WTC11 (cell line): ENCODE measurements at regions not wholly inside any gene's neighbourhood (a gene's known extent, or its start where the extent isn't known, plus 50 kb on each side); places are given as distances from the start of the nearest gene placed in this dataset.

ENCODE experiments used
- ATAC-seq: fragments of 200-7000 bp; cut with Tn5 transposase; 2 replicates; pipeline ENCODE4 v1.10.0; 2021; ENCODE audit warnings: mild to moderate bottlenecking, moderate library complexity
- CTCF ChIA-PET: fragments of 300-600 bp; sonication (Branson Sonifier 250); formaldehyde crosslinking; loops from one replicate; lab custom pipeline; 2021; ENCODE audit warnings: antibody characterized with exemption; lab: Charles Lee
- POLR2A ChIA-PET: fragments of 350-600 bp; sonication (Branson Sonifier 250); formaldehyde crosslinking; loops from one replicate; lab custom pipeline; 2021; ENCODE audit warnings: antibody characterized with exemption; lab: Charles Lee
- DNase-seq: peaks from one replicate; pipeline ENCODE4 v3.0.0; 2021; ENCODE audit warnings: low spot score
- H3K27ac Mint-ChIP-seq: 2 replicates; pipeline ENCODE4 v1.8.0; 2021; ENCODE audit warnings: mixed read lengths
- H3K27me3 Mint-ChIP-seq: 2 replicates; pipeline ENCODE4 v1.8.0; 2021; ENCODE audit warnings: low read depth, mild to moderate bottlenecking, moderate library complexity, mixed read lengths
- H3K36me3 Mint-ChIP-seq: 2 replicates; pipeline ENCODE4 v1.8.0; 2021; ENCODE audit warnings: mixed read lengths
- H3K4me1 Mint-ChIP-seq: 2 replicates; pipeline ENCODE4 v1.8.0; 2022; ENCODE audit warnings: mixed read lengths
- H3K4me3 Mint-ChIP-seq: 2 replicates; pipeline ENCODE4 v1.8.0; 2021; ENCODE audit warnings: mild to moderate bottlenecking, moderate library complexity, mixed read lengths
- H3K9me3 Mint-ChIP-seq: 2 replicates; pipeline ENCODE4 v1.8.0; 2021; ENCODE audit warnings: mixed read lengths
- ATF1 ChIP-seq: sonication (generic); formaldehyde crosslinking; IDR thresholded peaks from 2 replicates; pipeline ENCODE4 v1.8.1; 2023; ENCODE audit warnings: mild to moderate bottlenecking, moderate library complexity, missing genetic modification reagents
- CREB1 ChIP-seq: sonication (generic); formaldehyde crosslinking; IDR thresholded peaks from 2 replicates; pipeline ENCODE4 v1.8.0; 2023; ENCODE audit warnings: mild to moderate bottlenecking, missing genetic modification reagents
- ESRRA ChIP-seq: sonication (generic); formaldehyde crosslinking; IDR thresholded peaks from 2 replicates; pipeline ENCODE4 v1.8.1; 2022; ENCODE audit warnings: mild to moderate bottlenecking, missing genetic modification reagents, borderline replicate concordance
- GABPB1 ChIP-seq: sonication (generic); formaldehyde crosslinking; IDR thresholded peaks from 2 replicates; pipeline ENCODE4 v1.8.1; 2023; ENCODE audit warnings: mild to moderate bottlenecking, missing genetic modification reagents
- GRHL2 ChIP-seq: fragments of 250-450 bp; sonication (Bioruptor Pico); IDR thresholded peaks from 2 replicates; pipeline ENCODE4 v1.8.0; 2022; ENCODE audit warnings: mild to moderate bottlenecking, moderate library complexity; ENCODE audit not compliant: insufficient replicate concordance, severe bottlenecking
- HMGA2 ChIP-seq: fragments of 250-450 bp; sonication (Bioruptor Pico); IDR thresholded peaks from 2 replicates; pipeline ENCODE4 v1.4.0; 2021; ENCODE audit warnings: mild to moderate bottlenecking, moderate library complexity
- IRF2 ChIP-seq: sonication (generic); formaldehyde crosslinking; IDR thresholded peaks from 2 replicates; pipeline ENCODE4 v1.8.0; 2022; ENCODE audit warnings: low read depth, missing genetic modification reagents, borderline replicate concordance
- MXD4 ChIP-seq: fragments of 250-450 bp; sonication (Bioruptor Pico); IDR thresholded peaks from 2 replicates; pipeline ENCODE4 v1.8.0; 2021; ENCODE audit warnings: mild to moderate bottlenecking, moderate library complexity, borderline replicate concordance
- MYBL2 ChIP-seq: sonication (generic); formaldehyde crosslinking; IDR thresholded peaks from 2 replicates; pipeline ENCODE4 v1.8.1; 2023; ENCODE audit warnings: mild to moderate bottlenecking, moderate library complexity, missing genetic modification reagents
- RELA ChIP-seq: sonication (generic); formaldehyde crosslinking; IDR thresholded peaks from 2 replicates; pipeline ENCODE4 v1.8.1; 2022; ENCODE audit warnings: missing genetic modification reagents, mild to moderate bottlenecking, borderline replicate concordance
- SP1 ChIP-seq: sonication (generic); formaldehyde crosslinking; conservative IDR thresholded peaks from 2 replicates; pipeline ENCODE4 v1.8.1; 2022; ENCODE audit warnings: missing genetic modification reagents
- TCF7 ChIP-seq: sonication (generic); formaldehyde crosslinking; IDR thresholded peaks from 2 replicates; pipeline ENCODE4 v1.8.0; 2022; ENCODE audit warnings: mild to moderate bottlenecking, low read depth, missing genetic modification reagents, moderate library complexity
- ZNF219 ChIP-seq: sonication (generic); formaldehyde crosslinking; IDR thresholded peaks from 2 replicates; pipeline ENCODE4 v1.8.0; 2023; ENCODE audit warnings: missing genetic modification reagents, mild to moderate bottlenecking, borderline replicate concordance
- ZNF317 ChIP-seq: sonication (generic); formaldehyde crosslinking; IDR thresholded peaks from 2 replicates; pipeline ENCODE4 v1.8.1; 2023; ENCODE audit warnings: low read depth, mild to moderate bottlenecking, moderate library complexity, missing genetic modification reagents, borderline replicate concordance
- ZNF396 ChIP-seq: fragments of 250-450 bp; sonication (Bioruptor Pico); IDR thresholded peaks from 2 replicates; pipeline ENCODE4 v1.8.0; 2021; ENCODE audit warnings: mild to moderate bottlenecking, moderate library complexity, borderline replicate concordance
- ZNF423 ChIP-seq: fragments of 250-450 bp; sonication (Bioruptor Pico); IDR thresholded peaks from 2 replicates; pipeline ENCODE4 v2.1.2; 2022; ENCODE audit warnings: mild to moderate bottlenecking, moderate library complexity
- ZNF425 ChIP-seq: fragments of 250-450 bp; sonication (Bioruptor Pico); conservative IDR thresholded peaks from 2 replicates; pipeline ENCODE4 v1.9.0; 2021; ENCODE audit warnings: mild to moderate bottlenecking
- ZSCAN18 ChIP-seq: fragments of 250-450 bp; sonication (Bioruptor Pico); IDR thresholded peaks from 2 replicates; pipeline ENCODE4 v2.1.2; 2022; ENCODE audit warnings: mild to moderate bottlenecking, moderate library complexity
- TF ChIP-seq, protein P1 (sequence below): fragments of 250-450 bp; sonication (Bioruptor Pico); IDR thresholded peaks from 2 replicates; pipeline ENCODE4 v1.9.0; 2021; ENCODE audit warnings: mild to moderate bottlenecking
- TF ChIP-seq, protein P2 (sequence below): fragments of 200-600 bp; IDR thresholded peaks from 2 replicates; pipeline ENCODE4 v1.8.0; 2022; ENCODE audit warnings: antibody characterized with exemption
- TF ChIP-seq, protein P3 (sequence below): sonication (generic); formaldehyde crosslinking; IDR thresholded peaks from 2 replicates; pipeline ENCODE4 v1.8.1; 2022; ENCODE audit warnings: low read depth, mild to moderate bottlenecking, moderate library complexity, missing genetic modification reagents, borderline replicate concordance
- TF ChIP-seq, protein P4 (sequence below): sonication (generic); formaldehyde crosslinking; IDR thresholded peaks from 2 replicates; pipeline ENCODE4 v1.8.1; 2022; ENCODE audit warnings: mild to moderate bottlenecking, moderate library complexity, missing genetic modification reagents

- H3K27ac Mint-ChIP-seq, result no peak overlapping the region
- ChIA-PET POLR2A (interaction anchor here (0.6 kb wide), 1 partner anchor 1010 kb away, joined by 3 read pairs; no protein-coding TSS in a partner anchor), CTCF (no interaction called here)
- peaks cover 14% of the 10 kb centered on the region for H3K4me1 Mint-ChIP-seq
- no peaks in the 10 kb centered on the region; the same call in 1 of the 2 replicates for H3K27me3 Mint-ChIP-seq
- H3K9me3 Mint-ChIP-seq, result no peaks in the 10 kb centered on the region
- no peak for DNase-seq
- no peak overlapping the region for H3K4me3 Mint-ChIP-seq
- no peaks in the 10 kb centered on the region for H3K36me3 Mint-ChIP-seq
- no peak for ATAC-seq
- TF ChIP-seq MYBL2 (CRISPR knock-in tag) (no peak), GABPB1 (peak; percentile 58; the same call in 1 of the 2 replicates), IRF2 (CRISPR knock-in tag) (no peak)
Measured at GRCh38 chr6:139490482-139490881, 116.0 kb upstream of the CITED2 start.

DNA sequence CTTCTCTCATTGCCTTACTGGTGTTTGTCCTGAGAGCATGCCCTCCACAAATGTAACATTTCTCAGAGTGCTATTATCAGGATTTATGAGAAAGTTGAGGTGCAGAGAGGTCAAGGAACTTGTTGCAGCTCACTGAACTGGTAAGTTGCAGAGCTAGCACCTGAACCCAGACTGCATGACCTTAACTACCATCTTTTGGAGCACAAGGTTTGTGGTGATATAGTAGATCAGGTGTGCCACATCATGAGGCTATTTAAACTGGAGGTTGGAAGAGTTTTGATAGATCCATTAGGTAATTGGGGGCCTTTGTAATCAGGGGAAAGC lies 112.0 kb upstream of the CITED2 start:
- DNase-seq, result no peak
- Mint-ChIP-seq H3K36me3 (no peaks in the 10 kb centered on the region), H3K27ac (no peak overlapping the region), H3K4me3 (no peak overlapping the region), H3K27me3 (no peaks in the 10 kb centered on the region; the same call in 1 of the 2 replicates), H3K9me3 (no peaks in the 10 kb centered on the region), H3K4me1 (peaks cover 32% of the 10 kb centered on the region)
- POLR2A ChIA-PET, result no interaction called here
- ATAC-seq, result no peak
- TF ChIP-seq IRF2 (CRISPR knock-in tag), result no peak
- no peak for TF ChIP-seq ZNF219 (CRISPR knock-in tag)
- TF ChIP-seq ATF1, result no peak
- TF ChIP-seq ZSCAN18, result no peak
- no peak for TF ChIP-seq GRHL2 (CRISPR knock-in tag)
- no peak for TF ChIP-seq TCF7
- TF ChIP-seq, protein P1, sequence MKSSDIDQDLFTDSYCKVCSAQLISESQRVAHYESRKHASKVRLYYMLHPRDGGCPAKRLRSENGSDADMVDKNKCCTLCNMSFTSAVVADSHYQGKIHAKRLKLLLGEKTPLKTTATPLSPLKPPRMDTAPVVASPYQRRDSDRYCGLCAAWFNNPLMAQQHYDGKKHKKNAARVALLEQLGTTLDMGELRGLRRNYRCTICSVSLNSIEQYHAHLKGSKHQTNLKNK (CRISPR knock-in tag), result no peak
- no peak for TF ChIP-seq ESRRA
- CTCF ChIA-PET, result no interaction called here

DNA sequence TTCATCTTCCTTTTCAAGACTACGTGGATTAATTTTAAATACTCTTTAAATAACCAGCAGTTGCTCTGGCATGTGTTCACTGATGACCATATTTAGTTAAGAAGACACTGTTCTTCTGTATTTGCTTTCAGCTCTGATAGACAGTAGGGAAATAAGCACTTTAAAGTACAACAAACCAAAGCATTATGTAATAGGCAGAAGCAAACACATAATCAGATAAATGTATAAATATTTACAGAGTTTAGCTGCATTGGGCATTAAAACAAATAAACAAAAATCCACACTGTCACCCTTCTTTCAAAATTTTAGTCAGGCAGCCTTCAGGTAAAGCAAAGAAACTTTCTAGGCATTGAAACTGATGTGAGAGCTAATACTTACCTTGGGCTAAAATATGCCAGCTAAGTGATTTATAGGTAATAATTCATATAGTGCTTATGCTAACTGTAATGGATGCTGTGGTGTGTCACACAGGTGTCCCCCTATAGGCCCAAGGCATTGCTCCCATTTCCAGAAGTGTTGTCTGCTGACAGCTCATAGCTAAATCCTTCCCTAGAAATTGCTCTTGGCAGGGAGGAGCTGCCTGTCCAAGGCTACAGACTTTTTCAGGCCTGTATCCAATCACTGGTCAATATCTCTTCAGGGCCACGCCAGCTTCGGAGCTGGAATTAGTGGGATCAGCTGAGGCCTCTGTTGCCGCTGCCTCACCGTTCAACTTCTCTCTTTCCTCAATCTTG lies 111.5 kb upstream of the CITED2 start:
- peaks cover 36% of the 10 kb centered on the region for H3K4me1 Mint-ChIP-seq
- H3K4me3 Mint-ChIP-seq, result no peak overlapping the region
- ChIA-PET CTCF (no interaction called here), POLR2A (no interaction called here)
- no peaks in the 10 kb centered on the region for H3K9me3 Mint-ChIP-seq
- no peak overlapping the region for H3K27ac Mint-ChIP-seq
- no peak for DNase-seq
- no peaks in the 10 kb centered on the region for H3K36me3 Mint-ChIP-seq
- no peaks in the 10 kb centered on the region; the same call in 1 of the 2 replicates for H3K27me3 Mint-ChIP-seq
- no peak for ATAC-seq
- TF ChIP-seq ESRRA (no peak), ZNF396 (CRISPR knock-in tag) (no peak), ZNF317 (CRISPR knock-in tag) (no peak), CREB1 (CRISPR knock-in tag) (no peak), TCF7 (no peak), RELA (no peak), ZNF423 (no peak), HMGA2 (CRISPR knock-in tag) (no peak), ZNF425 (no peak), MXD4 (CRISPR knock-in tag) (no peak), SP1 (no peak), ZSCAN18 (no peak)
- TF ChIP-seq, protein P2, sequence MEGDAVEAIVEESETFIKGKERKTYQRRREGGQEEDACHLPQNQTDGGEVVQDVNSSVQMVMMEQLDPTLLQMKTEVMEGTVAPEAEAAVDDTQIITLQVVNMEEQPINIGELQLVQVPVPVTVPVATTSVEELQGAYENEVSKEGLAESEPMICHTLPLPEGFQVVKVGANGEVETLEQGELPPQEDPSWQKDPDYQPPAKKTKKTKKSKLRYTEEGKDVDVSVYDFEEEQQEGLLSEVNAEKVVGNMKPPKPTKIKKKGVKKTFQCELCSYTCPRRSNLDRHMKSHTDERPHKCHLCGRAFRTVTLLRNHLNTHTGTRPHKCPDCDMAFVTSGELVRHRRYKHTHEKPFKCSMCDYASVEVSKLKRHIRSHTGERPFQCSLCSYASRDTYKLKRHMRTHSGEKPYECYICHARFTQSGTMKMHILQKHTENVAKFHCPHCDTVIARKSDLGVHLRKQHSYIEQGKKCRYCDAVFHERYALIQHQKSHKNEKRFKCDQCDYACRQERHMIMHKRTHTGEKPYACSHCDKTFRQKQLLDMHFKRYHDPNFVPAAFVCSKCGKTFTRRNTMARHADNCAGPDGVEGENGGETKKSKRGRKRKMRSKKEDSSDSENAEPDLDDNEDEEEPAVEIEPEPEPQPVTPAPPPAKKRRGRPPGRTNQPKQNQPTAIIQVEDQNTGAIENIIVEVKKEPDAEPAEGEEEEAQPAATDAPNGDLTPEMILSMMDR, result no peak
- TF ChIP-seq, protein P3, sequence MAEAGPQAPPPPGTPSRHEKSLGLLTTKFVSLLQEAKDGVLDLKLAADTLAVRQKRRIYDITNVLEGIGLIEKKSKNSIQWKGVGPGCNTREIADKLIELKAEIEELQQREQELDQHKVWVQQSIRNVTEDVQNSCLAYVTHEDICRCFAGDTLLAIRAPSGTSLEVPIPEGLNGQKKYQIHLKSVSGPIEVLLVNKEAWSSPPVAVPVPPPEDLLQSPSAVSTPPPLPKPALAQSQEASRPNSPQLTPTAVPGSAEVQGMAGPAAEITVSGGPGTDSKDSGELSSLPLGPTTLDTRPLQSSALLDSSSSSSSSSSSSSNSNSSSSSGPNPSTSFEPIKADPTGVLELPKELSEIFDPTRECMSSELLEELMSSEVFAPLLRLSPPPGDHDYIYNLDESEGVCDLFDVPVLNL (CRISPR knock-in tag), result no peak
- TF ChIP-seq, protein P4, sequence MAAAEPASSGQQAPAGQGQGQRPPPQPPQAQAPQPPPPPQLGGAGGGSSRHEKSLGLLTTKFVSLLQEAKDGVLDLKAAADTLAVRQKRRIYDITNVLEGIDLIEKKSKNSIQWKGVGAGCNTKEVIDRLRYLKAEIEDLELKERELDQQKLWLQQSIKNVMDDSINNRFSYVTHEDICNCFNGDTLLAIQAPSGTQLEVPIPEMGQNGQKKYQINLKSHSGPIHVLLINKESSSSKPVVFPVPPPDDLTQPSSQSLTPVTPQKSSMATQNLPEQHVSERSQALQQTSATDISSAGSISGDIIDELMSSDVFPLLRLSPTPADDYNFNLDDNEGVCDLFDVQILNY (CRISPR knock-in tag), result no peak
